HEK293T (cell line): ENCODE measurements at regions not wholly inside any gene's neighbourhood (a gene's known extent, or its start where the extent isn't known, plus 50 kb on each side); places are given as distances from the start of the nearest gene placed in this dataset.

Experiments
- FOXM1 ChIP-seq: fragments of 450-650 bp; IDR thresholded peaks from 2 replicates; pipeline ENCODE4 v1.6.1; 2017; ENCODE audit warnings: mild to moderate bottlenecking, borderline replicate concordance
- LEF1 ChIP-seq: fragments of 450-650 bp; IDR thresholded peaks from 2 replicates; pipeline ENCODE4 v1.6.1; 2017; ENCODE audit warnings: mild to moderate bottlenecking, borderline replicate concordance

DNA sequence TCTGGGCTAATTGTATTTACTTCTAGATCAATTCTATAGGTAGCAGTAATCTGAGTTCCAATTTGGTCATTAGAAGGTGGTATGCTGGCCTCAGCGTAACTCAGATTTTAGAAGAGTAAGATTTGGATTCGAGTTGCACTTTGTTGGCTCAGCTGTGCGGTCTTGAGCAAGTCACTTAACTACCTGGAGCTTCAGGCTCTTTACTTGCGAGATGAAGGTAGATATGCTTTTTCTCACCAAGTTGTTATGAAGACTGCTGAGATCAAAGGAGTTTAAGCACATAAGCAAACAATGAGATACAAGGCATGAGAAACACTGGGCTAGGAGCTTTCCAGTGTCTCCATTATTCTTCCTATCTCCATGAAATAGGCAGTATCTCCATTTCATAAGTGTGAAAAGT lies 133.8 kb upstream of the RANBP3L start:
- TF ChIP-seq LEF1 = no peak
- TF ChIP-seq FOXM1 = no peak
